Gastrocnemius medialis (tissue), 4 donors: ENCODE measurements at regions not wholly inside any gene's neighbourhood (a gene's known extent, or its start where the extent isn't known, plus 50 kb on each side); places are given as distances from the start of the nearest gene placed in this dataset.
"Not testable (repeated sequence)": the region's sequence is repeated elsewhere in the genome, so short reads cannot be mapped to it uniquely, and the experiment has no call there.

Experiments used
- ATAC-seq, 2 donors: fragments of 150-250 bp; one replicate each; pipeline ENCODE4 v1.9.1; 2016
- DNase-seq, 2 donors: peaks; one replicate each; pipeline ENCODE4 v3.0.0-alpha.2; 2019
- H3K27ac ChIP-seq, 4 donors: fragments of 200-600 bp; sonication (generic); 1 replicate in 1 of 4; 2 replicates in 3 of 4; pipeline ENCODE4 v1.5.1; 2016 to 2018; ENCODE audit warnings: mild to moderate bottlenecking in 2 of 4, moderate library complexity in 1 of 4
- H3K27me3 ChIP-seq, 3 donors: fragments of 200-600 bp; sonication (generic) in 2 of 3; 1 replicate in 1 of 3; 2 replicates in 2 of 3; pipeline versions ENCODE4 v1.5.1 to v1.6.0; 2016 to 2019; ENCODE audit warnings: mild to moderate bottlenecking in 1 of 3, moderate library complexity in 1 of 3
- H3K36me3 ChIP-seq, 2 donors: fragments of 200-600 bp; sonication (generic) in 1 of 2; one replicate each; pipeline ENCODE4 v1.5.1; 2017 to 2018
- H3K4me1 ChIP-seq, 2 donors: fragments of 200-600 bp; sonication (generic) in 1 of 2; one replicate each; pipeline ENCODE4 v1.5.1; 2016 to 2017; ENCODE audit warnings: mild to moderate bottlenecking in 2 of 2
- H3K4me3 ChIP-seq, 4 donors: fragments of 200-600 bp; sonication (generic) in 3 of 4; 1 replicate in 1 of 4; 2 replicates in 3 of 4; pipeline ENCODE4 v1.5.1; 2016 to 2019; ENCODE audit warnings: mild to moderate bottlenecking in 2 of 4
- H3K9me3 ChIP-seq, 3 donors: fragments of 200-600 bp; sonication (generic) in 2 of 3; 1 replicate in 1 of 3; 2 replicates in 2 of 3; pipeline ENCODE4 v1.5.1; 2016 to 2019
- POLR2A ChIP-seq, 2 donors: fragments of 450-650 bp; IDR thresholded peaks; one replicate each; pipeline ENCODE4 v1.6.1; 2017; ENCODE audit warnings: antibody characterized with exemption in 2 of 2, mild to moderate bottlenecking in 2 of 2, moderate library complexity in 2 of 2
- in situ Hi-C, 4 donors: fragments of 200-750 bp; cut with MboI; loops; one replicate each; pipeline versions ENCODE4 v1.15.0 to v1.8.0; 2017; ENCODE audit warnings: low sequenced_read_pairs in 4 of 4
- intact Hi-C: fragments of 100-400 bp; cut with DNase I; formaldehyde crosslinking; loops from one replicate; pipeline ENCODE4 v1.15.1; 2023; ENCODE audit warnings: low total_unique reads
- TF ChIP-seq, protein P1 (sequence below), 5 experiments: fragments of 450-650 bp in 3 of 5; fragments of 200-600 bp in 2 of 5; sonication (generic) in 2 of 5; IDR thresholded peaks in 4 of 5; conservative IDR thresholded peaks in 1 of 5; 1 replicate in 4 of 5; 2 replicates in 1 of 5; pipeline ENCODE4 v1.5.1; 2016 to 2019; ENCODE audit warnings: antibody characterized with exemption in 5 of 5, mild to moderate bottlenecking in 3 of 5, moderate library complexity in 3 of 5

DNA sequence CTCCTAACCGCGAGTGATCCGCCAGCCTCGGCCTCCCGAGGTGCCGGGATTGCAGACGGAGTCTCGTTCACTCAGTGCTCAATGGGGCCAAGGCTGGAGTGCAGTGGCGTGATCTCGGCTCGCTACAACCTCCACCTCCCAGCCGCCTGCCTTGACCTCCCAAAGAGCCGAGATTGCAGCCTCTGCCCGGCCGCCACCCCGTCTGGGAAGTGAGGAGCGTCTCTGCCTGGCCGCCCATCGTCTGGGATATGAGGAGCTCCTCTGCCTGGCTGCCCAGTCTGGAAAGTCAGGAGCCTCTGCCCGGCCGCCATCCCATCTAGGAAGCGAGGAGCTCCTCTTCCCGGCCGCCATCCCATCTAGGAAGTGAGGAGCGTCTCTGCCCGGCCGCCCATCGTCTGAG is 58.8 kb upstream of the ANKRD30BL start:
- DNase-seq, intact Hi-C loops, H3K4me1 ChIP-seq, H3K36me3 ChIP-seq, ATAC-seq, in situ Hi-C loops, H3K27ac ChIP-seq, H3K9me3 ChIP-seq, H3K27me3 ChIP-seq, H3K4me3 ChIP-seq: not testable (repeated sequence)

DNA sequence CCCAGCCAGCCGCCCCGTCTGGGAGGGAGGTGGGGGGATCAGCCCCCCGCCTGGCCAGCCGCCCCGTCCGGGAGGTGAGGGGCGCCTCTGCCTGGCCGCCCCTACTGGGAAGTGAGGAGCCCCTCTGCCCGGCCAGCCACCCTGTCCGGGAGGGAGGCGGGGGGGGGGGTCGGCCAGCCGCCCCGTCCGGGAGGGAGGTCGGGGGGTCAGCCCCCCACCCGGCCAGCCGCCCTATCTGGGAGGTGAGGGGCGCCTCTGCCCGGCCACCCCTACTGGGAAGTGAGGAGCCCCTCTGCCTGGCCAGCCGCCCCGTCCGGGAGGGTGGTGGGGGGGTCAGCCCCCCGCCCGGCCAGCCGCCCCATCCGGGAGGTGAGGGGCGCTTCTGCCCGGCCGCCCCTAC is 60.1 kb upstream of the ANKRD30BL start:
- H3K27me3 ChIP-seq, H3K4me1 ChIP-seq, H3K27ac ChIP-seq, intact Hi-C loops, DNase-seq, ATAC-seq, in situ Hi-C loops, H3K36me3 ChIP-seq, H3K9me3 ChIP-seq, H3K4me3 ChIP-seq: not testable (repeated sequence)

DNA sequence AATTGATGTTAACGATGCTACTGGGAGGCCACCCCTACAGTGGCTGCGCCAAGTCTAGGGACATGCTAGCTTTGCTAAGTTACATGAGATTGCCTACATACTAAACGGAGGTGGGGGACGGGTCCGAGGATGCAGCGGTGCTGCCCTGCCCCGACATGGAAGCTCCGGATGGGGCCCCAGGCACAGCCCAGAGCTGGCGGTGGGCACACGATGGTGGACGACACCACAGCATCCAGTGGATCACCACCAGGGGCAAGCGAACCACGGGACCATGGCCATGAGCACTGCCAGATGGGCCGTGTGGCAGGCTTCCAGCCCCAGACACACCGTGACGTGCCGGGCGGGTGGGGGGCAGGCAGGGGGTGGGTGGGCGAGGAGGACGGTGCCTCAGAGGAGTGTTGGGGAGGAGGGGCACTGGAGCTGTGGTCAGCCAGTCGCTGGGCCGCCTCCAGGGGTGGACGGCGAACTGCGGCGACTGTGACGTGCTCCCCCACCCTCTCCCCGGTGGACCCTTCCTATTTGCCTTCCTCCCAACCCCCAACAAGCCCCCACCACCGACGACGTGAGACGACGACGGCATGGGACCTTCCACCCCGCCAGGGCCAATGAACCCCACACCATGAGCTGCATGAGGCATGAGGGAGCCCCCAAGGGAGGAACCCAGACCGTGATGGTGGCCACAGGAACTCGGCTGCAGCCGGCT is 90.6 kb upstream of the ANKRD30BL start:
- no peak for DNase-seq
- H3K27me3 ChIP-seq = peaks cover 6 to 21% (median 8%) of the 10 kb centered on the region in 3 donors
- no peaks in the 10 kb centered on the region for H3K4me1 ChIP-seq
- in situ Hi-C loops (no loop called here), intact Hi-C loops (no loop called here)
- H3K4me3 ChIP-seq = no peak overlapping the region
- no peak for ATAC-seq
- no peak overlapping the region for H3K27ac ChIP-seq
- no peaks in the 10 kb centered on the region for H3K36me3 ChIP-seq
- TF ChIP-seq POLR2A (IDR thresholded peaks at IDR 0.05) = no peak
- TF ChIP-seq, protein P1, sequence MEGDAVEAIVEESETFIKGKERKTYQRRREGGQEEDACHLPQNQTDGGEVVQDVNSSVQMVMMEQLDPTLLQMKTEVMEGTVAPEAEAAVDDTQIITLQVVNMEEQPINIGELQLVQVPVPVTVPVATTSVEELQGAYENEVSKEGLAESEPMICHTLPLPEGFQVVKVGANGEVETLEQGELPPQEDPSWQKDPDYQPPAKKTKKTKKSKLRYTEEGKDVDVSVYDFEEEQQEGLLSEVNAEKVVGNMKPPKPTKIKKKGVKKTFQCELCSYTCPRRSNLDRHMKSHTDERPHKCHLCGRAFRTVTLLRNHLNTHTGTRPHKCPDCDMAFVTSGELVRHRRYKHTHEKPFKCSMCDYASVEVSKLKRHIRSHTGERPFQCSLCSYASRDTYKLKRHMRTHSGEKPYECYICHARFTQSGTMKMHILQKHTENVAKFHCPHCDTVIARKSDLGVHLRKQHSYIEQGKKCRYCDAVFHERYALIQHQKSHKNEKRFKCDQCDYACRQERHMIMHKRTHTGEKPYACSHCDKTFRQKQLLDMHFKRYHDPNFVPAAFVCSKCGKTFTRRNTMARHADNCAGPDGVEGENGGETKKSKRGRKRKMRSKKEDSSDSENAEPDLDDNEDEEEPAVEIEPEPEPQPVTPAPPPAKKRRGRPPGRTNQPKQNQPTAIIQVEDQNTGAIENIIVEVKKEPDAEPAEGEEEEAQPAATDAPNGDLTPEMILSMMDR (IDR thresholded peaks at IDR 0.05 in 4 of 5, conservative IDR thresholded peaks at IDR 0.05 in 1 of 5) = no peak
- no peaks in the 10 kb centered on the region for H3K9me3 ChIP-seq

DNA sequence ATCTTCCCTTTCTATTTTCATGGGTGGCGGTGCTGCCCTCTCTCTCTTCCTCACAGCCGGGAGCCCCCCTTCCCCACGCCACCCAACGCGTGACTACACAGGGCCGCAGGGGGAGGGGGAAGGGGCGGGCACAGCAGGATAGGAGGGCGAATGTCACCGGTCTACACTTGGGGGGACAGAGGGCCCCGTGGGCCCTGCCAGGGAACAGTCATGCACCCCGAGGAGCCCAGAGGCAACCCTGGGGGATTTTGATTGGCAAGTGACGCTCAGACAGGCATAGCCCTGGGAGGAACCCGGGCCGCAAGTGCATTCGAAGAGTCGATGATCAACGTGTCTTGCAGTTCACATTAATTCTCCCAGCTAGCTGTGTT is 91.1 kb upstream of the ANKRD30BL start:
- Histone ChIP-seq H3K27ac (no peak overlapping the region), H3K4me3 (no peak overlapping the region), H3K9me3 (no peaks in the 10 kb centered on the region), H3K36me3 (no peaks in the 10 kb centered on the region), H3K27me3 (peaks cover 8 to 27% (median 11%) of the 10 kb centered on the region in 3 donors), H3K4me1 (no peaks in the 10 kb centered on the region)
- intact Hi-C loops = no loop called here
- in situ Hi-C loops = no loop called here
- DNase-seq (no peak), ATAC-seq (no peak)
- TF ChIP-seq, protein P1 (IDR thresholded peaks at IDR 0.05 in 4 of 5, conservative IDR thresholded peaks at IDR 0.05 in 1 of 5) = no peak
- TF ChIP-seq POLR2A (IDR thresholded peaks at IDR 0.05) = no peak

DNA sequence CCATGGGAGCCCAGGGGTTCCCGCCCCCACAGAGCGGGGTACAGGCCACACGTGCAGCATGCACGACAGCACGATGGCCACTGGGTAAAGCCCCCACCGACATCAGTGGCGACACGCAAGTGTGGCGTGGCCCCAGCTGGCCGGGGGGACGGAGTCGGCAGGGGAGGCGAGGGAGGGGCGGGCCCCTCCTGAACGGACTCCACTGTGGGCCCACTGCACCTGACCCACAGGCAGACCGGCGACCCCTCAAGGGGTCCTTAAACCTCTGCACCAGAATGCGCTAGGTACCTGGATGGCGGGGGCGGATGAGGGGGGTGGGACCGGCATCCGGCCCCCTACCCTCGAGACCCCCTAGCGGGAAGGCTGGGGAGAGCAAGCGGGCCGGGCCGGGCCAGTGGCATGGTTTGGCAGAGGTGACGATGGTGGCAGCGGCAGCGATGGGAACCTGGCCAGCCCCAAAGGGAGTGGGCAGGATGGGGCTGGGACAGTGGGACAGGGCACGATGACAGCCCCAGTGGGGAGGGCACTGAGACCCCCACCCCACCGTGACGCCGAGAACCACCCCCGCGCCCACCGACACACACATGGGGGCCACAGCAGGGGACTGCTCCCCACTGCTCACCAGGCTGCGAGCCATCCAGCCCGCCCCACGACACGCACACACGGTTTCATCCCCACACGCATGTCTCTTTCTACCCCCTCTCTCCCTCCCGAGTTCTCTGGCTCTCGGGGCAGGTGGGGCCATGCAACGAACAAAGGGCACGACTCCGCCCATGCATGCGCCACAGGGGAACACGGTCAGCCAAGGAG is 91.9 kb upstream of the ANKRD30BL start:
- no peak for DNase-seq
- Histone ChIP-seq H3K9me3 (no peaks in the 10 kb centered on the region), H3K4me1 (no peaks in the 10 kb centered on the region), H3K4me3 (no peak overlapping the region), H3K27ac (no peak overlapping the region), H3K36me3 (no peaks in the 10 kb centered on the region), H3K27me3 (peaks cover 8 to 28% (median 14%) of the 10 kb centered on the region in 3 donors)
- TF ChIP-seq, protein P1 (IDR thresholded peaks at IDR 0.05 in 4 of 5, conservative IDR thresholded peaks at IDR 0.05 in 1 of 5) = no peak
- TF ChIP-seq POLR2A (IDR thresholded peaks at IDR 0.05) = no peak
- no peak for ATAC-seq
- in situ Hi-C loops (no loop called here), intact Hi-C loops (no loop called here)

DNA sequence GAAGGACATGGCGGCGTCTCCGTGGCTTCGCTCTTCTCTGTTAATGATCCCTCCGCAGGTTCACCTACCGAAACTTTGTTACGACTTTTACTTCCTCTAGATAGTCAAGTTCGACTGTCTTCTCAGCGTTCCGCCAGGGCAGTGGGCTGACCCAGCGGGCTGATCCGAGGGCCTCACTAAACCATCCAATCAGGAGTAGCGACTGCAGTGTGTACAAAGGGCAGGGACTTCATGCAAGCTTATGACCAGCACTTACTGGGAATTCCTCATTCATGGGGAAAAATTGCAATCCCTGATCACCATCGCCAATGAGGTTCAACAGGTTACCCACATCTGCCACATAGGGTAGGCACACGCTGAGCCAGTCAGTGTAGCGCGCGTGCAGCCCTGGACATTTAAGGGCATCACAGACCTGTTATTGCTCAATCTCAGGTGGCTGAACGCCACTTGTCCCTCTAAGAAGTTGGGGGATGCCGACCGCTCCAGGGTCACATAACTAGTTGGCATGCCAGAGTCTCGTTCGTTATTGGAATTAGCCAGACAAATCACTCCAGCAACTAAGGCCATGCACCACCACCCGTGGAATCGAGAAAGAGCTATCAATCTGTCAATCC is 92.7 kb upstream of the ANKRD30BL start:
- in situ Hi-C loops, H3K4me1 ChIP-seq, H3K36me3 ChIP-seq, DNase-seq, H3K27ac ChIP-seq, ATAC-seq, H3K9me3 ChIP-seq, H3K4me3 ChIP-seq, intact Hi-C loops: not testable (repeated sequence)
- H3K27me3 ChIP-seq = peaks cover 8 to 28% (median 17%) of the 10 kb centered on the region in 3 donors
